LoVo (cell line): ENCODE measurements at regions not wholly inside any gene's neighbourhood (a gene's known extent, or its start where the extent isn't known, plus 50 kb on each side); places are given as distances from the start of the nearest gene placed in this dataset.
A peak's percentile ranks its signal among the peaks of the same experiment; 100 is the strongest.
"Not testable (repeated sequence)": the region's sequence is repeated elsewhere in the genome, so short reads cannot be mapped to it uniquely, and the experiment has no call there.

ENCODE experiments used
- DNase-seq: peaks from one replicate; pipeline ENCODE4 v3.0.0-alpha.2; 2016; ENCODE audit warnings: low spot score

DNA sequence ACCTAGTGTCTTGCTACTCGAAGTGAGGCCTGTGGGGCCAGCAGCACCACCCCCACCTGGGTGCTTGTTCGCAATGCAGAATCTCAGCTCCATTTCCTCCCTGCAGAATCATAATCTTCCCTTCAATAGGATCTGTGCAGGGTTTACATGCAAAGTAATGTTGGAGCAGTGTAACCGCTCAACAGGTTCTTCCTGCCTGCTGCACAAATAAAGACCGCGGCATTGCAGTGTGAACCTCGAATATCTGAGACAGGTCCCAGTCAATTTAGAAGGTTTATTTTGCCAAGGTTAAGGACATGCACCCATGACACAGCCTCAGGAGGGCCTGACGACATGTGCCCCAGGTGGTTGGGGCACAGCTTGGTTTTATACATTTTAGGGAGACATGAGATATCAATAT lies 119.2 kb downstream of the TLR5 start:
- no peak for DNase-seq

- DNase-seq = not testable (repeated sequence)
Observed at GRCh38 chr1:223024486-223024885, 118.6 kb downstream of the TLR5 start.

DNA sequence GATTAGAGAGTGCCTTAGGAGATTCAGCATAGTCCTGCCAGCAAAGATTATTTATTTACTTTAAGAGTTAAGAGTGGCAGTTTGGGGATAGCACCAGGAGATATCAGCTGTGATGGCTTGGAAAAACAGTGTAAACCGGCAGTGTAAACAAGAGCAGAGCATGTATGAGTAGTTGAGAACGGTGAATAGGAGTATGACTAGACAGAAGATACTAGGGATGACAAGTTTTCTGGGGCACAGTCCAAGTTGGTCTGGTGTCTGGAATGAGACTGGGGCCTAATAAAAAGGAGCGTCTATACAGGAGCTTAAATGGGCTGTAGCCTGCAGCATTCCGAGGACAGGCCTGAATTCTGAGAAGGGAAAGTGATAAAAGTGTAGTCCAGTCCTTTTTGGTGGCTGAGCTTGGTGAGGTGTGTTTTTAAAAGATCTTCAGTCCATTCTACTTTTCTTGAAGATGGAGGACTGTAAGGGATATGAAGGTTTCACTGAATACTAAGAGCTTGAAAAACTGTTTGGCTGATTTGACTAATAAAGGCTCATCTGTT lies 117.8 kb downstream of the TLR5 start:
- not testable (repeated sequence) for DNase-seq

DNA sequence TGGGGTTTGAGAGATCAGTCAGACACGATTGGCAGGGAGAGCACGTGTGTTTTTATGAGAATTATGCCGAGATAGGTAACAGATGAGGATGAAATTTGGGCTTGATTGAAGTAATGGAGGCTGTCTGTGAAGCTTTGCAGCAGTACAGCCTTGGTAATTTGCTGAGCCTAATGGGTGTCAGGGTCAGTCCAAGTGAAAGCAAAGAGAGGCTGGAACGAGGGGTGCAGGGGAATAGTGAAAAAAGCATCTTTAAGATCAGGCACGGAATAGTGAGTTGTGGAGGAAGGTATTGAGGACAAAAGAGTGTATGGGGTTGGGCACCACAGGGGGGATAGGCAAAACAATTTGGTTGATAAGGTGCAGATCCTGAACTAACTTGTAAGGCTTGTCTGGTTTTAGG lies 116.4 kb downstream of the TLR5 start:
- not testable (repeated sequence) for DNase-seq

DNA sequence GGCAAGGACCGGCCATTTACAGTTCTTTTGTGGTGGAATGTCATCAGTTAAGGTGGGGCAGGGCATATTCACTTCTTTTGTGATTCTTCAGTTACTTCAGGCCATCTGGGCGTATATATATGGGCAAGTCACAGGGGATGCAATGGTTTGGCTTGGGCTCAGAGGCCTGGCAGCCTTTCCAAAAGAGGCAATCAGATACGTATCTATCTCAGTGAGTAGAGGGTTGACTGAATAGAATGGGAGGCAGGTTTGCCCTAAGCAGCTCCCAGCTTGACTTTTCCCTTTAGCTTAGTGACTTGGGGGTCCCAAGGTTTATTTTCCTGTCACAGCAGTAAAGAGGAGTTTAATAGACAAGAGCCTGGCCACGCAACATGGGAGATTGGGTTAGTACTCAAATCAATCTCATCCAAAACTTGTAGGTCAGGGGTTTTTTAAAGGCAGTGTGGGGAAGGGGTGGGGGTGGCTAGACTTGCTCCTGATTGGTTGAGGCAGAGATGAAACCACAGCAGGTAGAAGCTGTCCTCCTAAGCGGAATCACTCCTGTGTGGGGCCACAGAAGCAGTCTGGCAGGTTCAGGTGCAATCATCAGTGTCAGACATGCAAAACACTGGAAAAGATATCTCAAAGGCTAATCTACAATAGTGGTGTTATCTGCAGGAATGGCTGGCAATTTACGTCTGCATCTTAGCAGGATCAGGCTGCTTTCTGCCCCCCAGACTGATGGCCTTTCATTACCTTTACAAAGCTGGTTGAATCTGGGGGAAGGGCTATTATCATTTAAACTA lies 112.9 kb downstream of the TLR5 start:
- DNase-seq = no peak

- no peak for DNase-seq
Observed at GRCh38 chr1:223030871-223031400, 112.1 kb downstream of the TLR5 start.

DNA sequence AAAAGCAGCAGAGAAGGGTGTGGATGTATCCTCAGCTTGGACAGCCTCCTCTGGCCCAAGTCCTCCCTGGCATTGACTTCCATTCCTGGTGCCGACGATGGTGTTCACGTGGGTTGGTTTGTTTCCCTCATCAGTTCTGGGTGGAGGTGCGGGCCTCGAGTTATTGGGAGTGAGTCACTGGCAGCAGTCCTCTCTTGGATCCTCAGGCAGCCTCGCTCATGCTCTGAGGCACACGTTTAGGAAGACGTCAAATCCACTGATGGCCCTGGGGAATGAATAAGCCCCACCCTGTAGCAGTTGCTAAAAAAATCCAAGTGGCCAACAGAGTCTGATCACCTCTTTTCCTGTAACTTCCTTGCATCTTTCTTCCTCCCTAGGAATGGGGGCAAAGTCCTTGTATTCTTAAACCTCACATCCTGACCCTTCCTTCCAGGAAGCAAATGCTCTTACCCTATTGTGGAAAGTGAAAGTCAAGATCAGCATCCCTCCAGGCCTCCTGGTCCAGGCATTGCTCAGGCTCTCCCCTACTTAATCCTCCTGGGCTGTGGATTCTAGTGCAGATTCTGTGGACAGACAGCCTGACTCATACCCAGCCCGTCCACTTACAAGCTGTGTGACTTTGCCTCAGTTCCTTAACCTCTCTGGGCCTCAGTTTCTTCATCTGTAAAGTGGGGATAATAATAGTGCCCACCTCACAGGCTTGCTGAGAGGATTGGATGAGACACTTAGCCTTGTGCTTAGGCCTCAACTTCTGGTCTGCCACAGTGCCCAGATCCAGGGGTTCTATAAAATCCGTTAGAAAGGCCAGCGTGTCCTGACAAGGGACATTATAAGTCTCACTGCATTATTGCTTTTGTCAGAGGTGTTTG lies 111.1 kb downstream of the TLR5 start:
- no peak for DNase-seq

DNA sequence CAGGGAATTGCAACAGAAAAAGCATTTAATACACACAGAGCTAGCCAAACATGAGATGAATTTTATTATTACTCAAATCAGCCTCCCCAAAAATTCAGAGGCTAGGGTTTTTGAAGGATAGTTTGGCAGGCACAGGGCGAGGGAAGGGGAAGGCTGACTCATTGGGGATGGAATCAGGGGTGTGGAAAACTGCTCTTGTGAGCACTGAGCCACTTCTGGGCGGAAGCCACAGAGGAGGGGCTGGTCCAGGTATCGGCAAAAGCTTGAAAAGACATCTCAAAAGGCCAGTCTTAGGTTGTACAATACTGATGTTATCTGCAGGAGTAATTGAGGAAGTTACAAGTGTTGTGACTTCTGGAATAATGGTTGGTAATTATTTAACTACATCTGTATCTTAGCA lies 109.4 kb downstream of the TLR5 start:
- DNase-seq = no peak

DNA sequence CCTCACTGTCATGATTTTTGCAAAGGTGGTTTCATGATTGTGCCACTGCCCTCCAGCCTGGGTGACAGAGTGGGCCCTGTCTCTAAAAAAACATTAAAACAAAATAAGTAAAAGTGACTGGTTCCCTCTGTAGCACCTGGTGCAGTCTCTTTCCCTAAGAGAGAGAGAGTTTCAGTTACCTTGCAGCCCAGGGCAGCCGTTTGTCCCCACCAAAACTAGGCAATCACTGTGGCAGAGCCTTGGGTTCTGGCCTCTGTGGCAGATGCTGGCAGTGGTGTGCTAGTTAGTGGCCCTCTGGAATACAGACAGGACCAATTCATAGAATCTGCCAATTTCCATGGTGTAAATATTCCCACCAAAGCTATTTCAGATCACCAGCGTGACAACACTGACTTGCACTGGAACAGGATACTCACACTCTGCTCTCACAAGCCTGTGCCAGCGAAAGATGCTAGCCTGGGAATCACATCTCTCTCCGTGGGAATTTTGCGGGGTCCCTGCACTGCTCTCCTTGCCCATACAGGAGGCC lies 108.7 kb downstream of the TLR5 start:
- no peak for DNase-seq

DNA sequence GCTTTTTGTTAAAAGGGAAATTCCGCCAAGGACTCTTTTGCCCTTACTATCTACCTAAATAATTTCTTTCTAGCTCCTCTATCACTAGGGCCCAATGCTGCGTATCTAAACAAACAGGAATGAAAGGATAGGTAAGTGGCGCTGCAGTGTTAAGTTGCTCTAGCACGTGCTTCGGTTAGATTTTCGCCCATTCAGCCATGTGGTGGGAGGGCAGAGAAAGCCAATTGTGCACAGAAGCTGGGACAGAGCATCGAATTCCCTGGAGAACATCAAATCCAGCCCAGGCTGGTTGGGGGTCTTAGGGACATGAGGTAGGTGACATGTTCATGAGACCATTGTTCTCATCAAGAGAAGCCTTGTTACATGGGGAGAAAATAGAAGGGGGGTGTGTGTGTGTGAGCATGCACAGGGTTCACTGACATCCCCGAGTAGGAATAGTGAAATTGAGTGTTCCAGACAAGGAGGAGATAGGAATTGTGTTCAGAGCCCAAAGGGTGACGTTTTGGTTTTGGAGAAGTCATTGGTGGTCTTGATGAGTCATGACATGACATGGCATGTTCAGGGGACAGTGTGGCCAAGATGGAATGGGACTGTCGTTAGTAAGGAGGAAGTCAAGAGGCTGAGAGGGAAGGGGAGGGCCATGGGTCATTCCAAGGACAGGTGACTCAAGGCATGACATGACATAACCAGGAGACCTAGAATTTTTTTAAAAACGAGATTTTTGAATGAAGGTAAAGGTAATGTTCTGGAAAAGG lies 107.1 kb downstream of the TLR5 start:
- DNase-seq = no peak

DNA sequence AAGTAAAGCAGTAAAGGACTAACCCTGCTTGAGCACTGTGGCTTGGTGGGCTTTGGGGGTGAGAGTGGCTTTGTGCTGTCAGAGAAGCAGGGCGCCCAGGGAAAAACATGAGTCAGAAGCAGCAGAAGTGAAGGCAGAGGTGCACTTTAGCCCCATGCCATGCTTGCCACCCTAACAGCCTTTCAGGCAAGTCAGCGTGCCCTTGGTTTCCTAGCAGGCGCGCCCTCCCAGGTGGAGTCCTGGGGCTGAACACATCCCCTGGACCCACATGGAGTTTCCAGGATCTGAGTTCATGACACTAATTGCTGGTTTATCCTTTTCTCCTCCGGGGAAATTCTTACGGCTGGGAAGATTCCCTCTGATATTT lies 106.6 kb downstream of the TLR5 start:
- DNase-seq = no peak

- no peak for DNase-seq
Observed at GRCh38 chr1:223037845-223038244, 105.2 kb downstream of the TLR5 start.

GRCh38 chr1:223038288-223039006 lies 104.6 kb downstream of the TLR5 start:
- no peak for DNase-seq

GRCh38 chr1:223039990-223040389 lies 103.1 kb downstream of the TLR5 start:
- DNase-seq = no peak

GRCh38 chr1:223041481-223041880 lies 101.6 kb downstream of the TLR5 start:
- peak; percentile 5 for DNase-seq

- no peak for DNase-seq
Observed at GRCh38 chr1:223045164-223045957, 97.7 kb downstream of the TLR5 start.

- DNase-seq = no peak
Observed at GRCh38 chr1:223046011-223046410, 97.0 kb downstream of the TLR5 start.

- not testable (repeated sequence) for DNase-seq
Observed at GRCh38 chr1:223046463-223046862, 96.6 kb downstream of the TLR5 start.

GRCh38 chr1:223048026-223048425 lies 95.0 kb downstream of the TLR5 start:
- DNase-seq = no peak

DNA sequence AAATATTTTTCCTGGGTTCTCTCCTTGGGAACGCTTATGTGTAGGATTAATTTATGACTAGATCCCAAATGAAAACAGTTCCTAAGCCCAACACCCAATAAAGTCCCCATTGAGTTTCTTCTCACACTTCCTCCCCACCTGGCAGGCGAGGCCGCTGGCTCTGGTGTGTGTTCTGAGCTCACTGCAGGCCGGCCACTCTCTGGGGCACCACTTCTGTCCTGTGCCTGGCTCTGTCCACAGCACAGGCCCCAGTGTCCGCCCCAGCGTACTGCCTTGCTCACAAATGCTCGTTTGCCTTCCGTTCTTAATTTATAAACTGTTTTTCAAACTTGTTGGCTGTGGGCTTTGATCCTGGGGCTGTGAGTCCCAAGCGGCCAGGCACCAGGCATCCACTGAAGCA lies 90.6 kb downstream of the TLR5 start:
- no peak for DNase-seq
